ENCODE measurements at regions not wholly inside any gene's neighbourhood (a gene's known extent, or its start where the extent isn't known, plus 50 kb on each side); places are given as distances from the start of the nearest gene placed in this dataset.

GRCh38 chr1:209370241-209370995, 213.1 kb upstream of the CAMK1G start:
- TF ChIP-seq CTCF (conservative IDR thresholded peaks at IDR 0.05; ENCODE audit: low read depth in 2 of 2): no peak
- TF ChIP-seq EZH2 (IDR thresholded peaks at IDR 0.05; ENCODE audit: low read depth, unreplicated experiment): no peak
- TF ChIP-seq EZH2phosphoT487 (IDR thresholded peaks at IDR 0.05; ENCODE audit: unreplicated experiment): no peak
- TF ChIP-seq JUNB (IDR thresholded peaks at IDR 0.05; ENCODE audit: unreplicated experiment): no peak
- no peak for TF ChIP-seq REST (IDR thresholded peaks at IDR 0.05; ENCODE audit: unreplicated experiment)
- TF ChIP-seq POLR2AphosphoS5 (IDR thresholded peaks at IDR 0.05; ENCODE audit: low read depth): no peak
- TF ChIP-seq CREB1 (CRISPR knock-in tag; IDR thresholded peaks at IDR 0.05; ENCODE audit: low read depth): no peak
- TF ChIP-seq ZNF331 (CRISPR knock-in tag; IDR thresholded peaks at IDR 0.05; ENCODE audit: low read depth): no peak
- no peak for TF ChIP-seq ETS1 (IDR thresholded peaks at IDR 0.05)
- no peak for TF ChIP-seq NANOG (IDR thresholded peaks at IDR 0.05; ENCODE audit: borderline replicate concordance)
- no peak for TF ChIP-seq ZNF462 (CRISPR knock-in tag; IDR thresholded peaks at IDR 0.05)
- no peak for TF ChIP-seq ZNF114 (CRISPR knock-in tag; IDR thresholded peaks at IDR 0.05)

All from GM23338 (cell line).